SIG-M5 treated with dmso at 0.1 percent for 504 hours (cell line): ENCODE measurements at regions not wholly inside any gene's neighbourhood (a gene's known extent, or its start where the extent isn't known, plus 50 kb on each side); places are given as distances from the start of the nearest gene placed in this dataset.

Experiments
- DNase-seq: peaks from one replicate; lab custom pipeline; 2025; ENCODE audit not compliant: unreplicated experiment; lab: John Stamatoyannopoulos, UW

GRCh38 chr2:200135082-200135481 is 171.4 kb upstream of the SPATS2L start:
- DNase-seq: no peak

GRCh38 chr2:200136655-200137054 is 169.8 kb upstream of the SPATS2L start:
- DNase-seq: no peak

GRCh38 chr2:200137271-200137670 is 169.2 kb upstream of the SPATS2L start:
- DNase-seq: no peak

GRCh38 chr2:200137691-200138090 is 168.8 kb upstream of the SPATS2L start:
- DNase-seq: no peak

GRCh38 chr2:200138391-200139124 is 167.9 kb upstream of the SPATS2L start:
- no peak for DNase-seq

DNA sequence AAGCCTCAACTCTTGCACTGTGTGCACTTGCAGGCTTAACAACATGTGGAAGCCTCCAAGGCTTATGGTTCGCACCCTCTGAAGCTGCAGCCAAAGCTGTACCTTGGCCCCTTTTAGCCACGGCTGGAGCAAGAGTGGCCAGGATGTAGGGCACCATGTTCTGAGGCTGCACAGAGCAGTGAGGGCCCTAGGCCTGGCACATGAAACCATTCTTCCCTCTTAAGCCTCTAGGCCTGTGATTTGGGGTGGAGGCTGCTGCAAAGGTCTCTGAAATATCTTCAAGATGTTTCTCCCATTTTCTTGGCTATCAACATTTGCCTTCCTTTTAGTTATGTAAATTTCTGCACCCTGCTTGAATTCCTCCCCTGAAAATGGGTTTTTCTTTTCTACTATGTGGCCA is 161.9 kb upstream of the SPATS2L start:
- DNase-seq: no peak

DNA sequence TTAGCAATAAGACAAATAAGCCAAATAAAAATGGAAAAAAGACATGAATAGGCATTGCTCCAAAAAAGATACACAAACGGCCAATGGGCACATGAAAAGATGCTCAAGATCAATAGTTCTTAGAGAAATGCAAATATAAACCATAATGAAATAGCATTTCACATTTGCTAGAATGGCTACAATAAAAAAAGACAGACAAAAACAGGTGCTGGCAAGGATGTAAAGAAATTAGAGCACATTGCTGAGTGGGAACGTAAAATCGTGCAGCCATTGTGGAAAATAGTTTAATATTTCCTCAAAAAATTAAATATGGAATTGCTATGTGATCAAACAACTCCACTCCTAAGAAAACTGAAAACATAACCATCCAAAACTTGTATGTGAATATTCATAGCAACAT is 160.0 kb upstream of the SPATS2L start:
- DNase-seq: no peak

DNA sequence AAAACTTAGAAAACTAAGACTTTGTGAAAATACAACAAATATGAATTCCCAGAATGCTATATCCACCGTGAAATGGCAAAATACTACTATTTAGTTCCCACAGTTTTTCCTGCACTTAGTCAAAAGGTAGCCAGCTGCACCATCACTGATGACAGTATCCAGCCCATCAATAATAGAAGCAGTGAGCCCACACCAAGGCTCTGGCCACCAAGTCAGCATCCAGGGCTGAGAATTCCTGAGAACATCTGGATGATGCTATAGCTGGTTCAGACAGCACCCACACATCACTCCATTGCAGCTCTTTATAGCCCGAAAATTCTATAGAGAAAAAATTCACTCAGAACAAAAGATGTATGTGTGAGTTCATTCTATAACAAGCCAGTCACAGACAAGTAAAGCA is 159.1 kb upstream of the SPATS2L start:
- DNase-seq: no peak

DNA sequence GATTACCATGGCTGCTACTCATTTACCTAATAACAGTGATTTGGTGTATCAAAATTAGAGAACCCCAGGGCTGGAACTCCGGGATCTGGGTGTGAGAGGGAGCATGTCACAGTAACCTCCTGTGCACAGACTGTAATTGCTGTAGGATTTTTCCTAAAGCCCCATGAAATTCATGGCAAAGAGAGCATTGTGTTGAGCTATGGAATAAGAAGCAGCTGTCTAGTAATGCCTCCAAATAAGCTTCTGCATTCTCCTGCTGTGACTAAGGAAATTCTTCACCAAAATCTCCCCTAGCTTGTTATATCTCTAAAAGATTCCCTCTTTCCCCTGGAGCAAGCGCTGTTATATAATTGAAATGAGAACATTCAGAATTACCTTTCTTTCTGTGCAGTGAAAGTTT is 158.1 kb upstream of the SPATS2L start:
- no peak for DNase-seq

DNA sequence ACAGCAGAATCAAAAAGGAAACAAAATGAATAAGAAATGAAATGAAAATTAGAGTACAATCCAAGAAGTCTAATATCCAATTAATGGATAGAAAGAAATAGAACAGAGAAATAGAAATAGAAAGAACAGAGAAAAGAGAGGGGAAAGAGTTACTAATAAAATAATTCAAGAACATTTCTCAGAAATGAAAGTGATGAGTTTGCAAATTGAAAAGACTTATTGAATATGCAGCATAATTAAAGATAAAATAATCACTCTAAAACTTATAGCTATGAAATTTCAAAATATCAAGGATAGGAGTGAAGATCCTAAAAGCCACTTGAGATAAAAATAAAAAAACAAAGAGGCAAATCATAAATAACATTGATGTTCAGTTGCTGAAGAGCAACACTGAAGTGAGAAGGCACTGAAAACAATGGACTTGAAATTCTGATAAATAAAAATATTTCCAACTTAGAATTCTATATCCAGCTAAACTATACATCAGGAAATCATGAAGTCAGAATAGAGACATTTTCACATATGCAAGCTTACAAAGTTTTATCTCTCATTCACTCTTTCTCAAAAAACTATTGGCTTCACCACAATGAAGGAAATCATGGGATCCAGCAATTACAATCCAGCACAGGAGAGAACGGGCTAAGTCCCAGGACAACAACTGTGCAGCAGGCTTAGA is 155.9 kb upstream of the SPATS2L start:
- DNase-seq: no peak

GRCh38 chr2:200155652-200156051 is 150.8 kb upstream of the SPATS2L start:
- DNase-seq: no peak

GRCh38 chr2:200156166-200156835 is 150.2 kb upstream of the SPATS2L start:
- DNase-seq: peak; percentile 1

DNA sequence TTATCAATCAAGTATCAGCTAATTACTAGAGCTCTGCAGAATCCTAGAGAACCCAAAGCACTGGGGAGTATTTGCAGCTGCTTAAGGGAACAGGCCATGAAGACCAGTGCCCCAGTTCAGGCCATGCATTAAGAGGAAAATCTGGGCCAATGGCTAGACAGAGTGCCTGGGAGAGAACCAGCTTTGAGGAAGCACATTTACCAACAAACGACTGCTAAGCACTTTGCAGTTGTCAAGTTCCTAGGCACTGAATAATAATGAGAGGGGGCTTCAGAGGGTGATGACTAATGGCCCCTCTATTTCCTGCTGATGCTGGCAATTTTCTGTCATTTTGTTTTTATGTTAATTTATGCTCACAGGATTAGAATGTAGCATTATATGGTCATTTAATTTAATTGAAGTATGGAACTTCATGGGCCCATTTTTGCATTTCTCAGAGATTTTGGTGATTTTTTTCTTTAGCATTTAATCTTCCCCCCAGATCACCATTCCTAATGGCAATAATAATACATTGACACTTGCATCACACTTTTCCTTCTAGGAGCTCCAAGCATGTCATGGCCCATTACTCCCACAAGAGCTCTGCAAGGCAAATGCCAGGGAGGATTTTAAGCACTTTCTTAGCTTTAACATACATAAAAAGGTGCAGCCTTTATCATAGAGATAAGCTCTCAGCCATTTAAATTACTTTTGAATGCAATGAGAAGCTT is 147.7 kb upstream of the SPATS2L start:
- no peak for DNase-seq

DNA sequence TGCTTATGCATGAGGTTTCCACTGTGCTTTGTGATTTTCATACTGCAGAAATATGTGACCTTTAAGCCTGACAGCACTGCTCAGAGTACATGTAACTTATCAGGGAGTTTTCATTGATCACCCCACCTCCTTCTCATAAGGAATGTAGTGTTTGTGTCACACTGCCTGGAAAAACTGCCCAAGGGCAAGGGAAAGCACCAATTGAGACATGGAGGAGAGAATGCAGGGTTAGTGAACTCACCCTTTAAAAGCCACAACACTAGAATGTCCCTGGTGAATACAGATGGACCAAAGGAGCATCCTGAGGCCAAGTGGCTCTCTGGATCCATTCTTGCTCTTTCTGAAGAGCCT is 147.2 kb upstream of the SPATS2L start:
- no peak for DNase-seq

DNA sequence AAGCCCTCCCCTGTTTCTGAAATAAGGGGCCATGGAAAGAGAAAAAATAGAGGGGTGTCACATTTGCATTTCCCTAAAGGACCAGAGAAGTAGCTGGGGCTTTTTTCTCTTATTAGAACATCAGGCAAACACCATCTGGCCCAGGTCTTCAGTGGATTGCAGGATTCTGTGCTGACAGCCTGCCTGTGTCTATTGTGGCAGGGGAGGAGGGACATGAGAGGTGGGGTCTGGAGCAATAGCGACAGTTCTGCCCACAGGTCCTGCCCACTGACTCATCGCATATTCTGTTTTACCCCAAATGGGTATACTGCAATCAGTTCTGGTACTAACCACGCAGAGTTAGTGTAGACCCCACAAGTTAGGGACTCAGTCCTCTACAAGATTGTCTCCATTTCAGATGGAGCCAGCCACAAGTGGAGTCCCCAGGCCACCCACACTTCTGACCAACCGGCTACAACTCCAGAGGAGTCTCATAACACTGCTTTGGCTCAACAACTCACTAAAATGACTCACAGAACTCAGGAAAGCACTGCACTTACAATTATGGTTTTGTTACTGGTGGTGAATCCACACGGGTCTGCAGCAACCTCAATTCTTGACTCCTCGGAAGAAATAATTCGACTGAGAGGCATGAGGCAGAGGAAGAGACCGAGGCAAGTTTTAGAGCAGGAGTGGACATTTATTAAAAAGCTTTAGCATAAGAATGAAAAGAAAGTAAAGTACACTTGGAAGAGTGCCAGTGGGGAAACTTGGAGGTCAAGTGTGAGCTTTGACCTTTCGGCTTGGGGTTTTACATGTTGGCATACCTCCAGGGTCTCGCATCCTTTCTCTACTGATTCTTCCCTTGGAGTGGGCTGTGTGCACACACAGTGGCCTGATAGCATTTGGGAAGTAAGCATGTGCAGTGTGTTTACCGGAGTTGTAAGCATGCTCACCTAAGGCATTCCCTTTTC is 146.4 kb upstream of the SPATS2L start:
- DNase-seq: no peak

- no peak for DNase-seq
Observed at GRCh38 chr2:200161458-200161857, 145.0 kb upstream of the SPATS2L start.

DNA sequence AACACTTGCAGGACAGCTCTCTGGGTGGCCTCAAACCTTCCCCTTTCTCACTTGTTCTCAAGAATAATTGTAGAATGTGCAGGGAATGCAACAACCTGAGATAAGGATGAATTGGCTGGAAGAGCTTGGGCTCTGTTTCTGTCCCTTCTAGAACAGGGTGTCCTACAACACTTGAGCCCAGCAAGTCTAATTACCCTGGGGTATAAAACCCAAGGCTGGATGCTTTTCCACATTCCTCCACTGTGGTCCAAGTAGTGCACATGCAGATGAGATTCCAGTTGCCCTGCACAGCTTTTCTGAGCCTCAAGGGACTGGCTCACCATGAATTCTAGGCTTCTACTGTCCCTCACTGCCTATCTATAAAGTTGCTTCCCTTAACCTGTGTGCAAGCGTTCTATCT is 140.8 kb upstream of the SPATS2L start:
- no peak for DNase-seq

DNA sequence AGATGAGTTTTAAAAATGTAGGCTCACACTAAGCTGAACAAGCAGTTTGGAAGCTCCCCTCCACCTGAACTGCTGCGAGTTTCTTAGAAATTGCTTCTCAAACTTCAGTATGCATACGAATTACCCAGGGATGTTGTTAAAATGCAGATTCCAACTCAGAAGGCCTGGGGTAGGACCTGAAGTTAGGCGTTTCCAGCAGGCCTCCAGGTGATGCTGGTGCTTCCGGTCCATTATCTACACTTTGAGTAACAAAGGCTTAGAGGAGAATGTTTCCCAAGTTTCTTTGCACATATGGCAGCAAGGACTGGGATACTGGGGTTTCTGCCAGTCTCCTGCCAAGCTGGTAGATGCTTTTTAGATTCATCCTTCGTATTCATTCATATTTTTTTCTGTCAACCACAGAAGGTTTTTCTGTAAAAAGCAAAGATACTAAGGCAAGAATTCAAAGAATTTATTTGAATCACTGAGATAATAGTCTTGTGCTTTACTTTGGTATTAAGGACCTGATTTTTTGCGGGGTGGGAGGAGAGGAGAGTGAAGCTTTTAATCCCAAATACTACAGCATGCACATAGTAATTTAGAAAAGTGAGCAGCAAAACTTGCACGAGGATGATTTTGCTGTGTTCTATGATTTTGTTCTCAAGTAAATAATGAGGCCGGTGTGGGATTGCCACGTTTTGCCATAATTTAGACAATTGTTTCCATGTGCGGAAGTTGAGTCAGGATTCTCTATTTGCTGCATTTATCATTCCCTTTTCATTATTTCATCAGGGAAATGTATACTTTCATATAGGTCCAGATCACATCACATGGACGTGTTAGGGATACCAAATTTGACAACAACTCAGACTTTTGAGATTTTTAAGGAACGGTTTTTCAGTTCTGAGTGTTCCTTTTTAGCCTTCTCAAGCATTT is 137.6 kb upstream of the SPATS2L start:
- no peak for DNase-seq

DNA sequence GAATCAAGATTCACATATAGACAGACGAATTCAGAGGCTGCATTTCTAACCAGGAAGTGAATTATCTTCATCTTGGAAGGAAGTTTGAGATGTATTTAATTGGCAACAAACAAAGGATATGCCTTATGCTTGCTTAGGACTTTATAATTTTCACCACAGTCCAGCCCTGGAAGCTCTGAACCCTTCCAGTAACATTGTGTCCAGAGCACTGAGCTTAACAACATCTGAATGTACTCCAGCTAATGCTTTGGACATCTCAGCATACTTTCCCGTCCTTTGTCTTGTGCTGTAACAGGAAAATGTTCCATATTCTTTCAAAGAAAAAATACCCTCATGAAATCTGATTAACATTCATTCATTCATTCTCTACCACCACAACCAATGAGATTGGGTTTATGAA is 136.3 kb upstream of the SPATS2L start:
- no peak for DNase-seq
